SK-MEL-5 (cell line): ENCODE measurements at regions not wholly inside any gene's neighbourhood (a gene's known extent, or its start where the extent isn't known, plus 50 kb on each side); places are given as distances from the start of the nearest gene placed in this dataset.
"Not testable (repeated sequence)": the region's sequence is repeated elsewhere in the genome, so short reads cannot be mapped to it uniquely, and the experiment has no call there.

Source experiments
- DNase-seq: peaks from one replicate; pipeline ENCODE4 v3.0.0-alpha.2; 2016; ENCODE audit warnings: low read depth, low spot score
- in situ Hi-C: cut with HindIII; loops from 2 replicates; pipeline ENCODE4 v1.10.0; 2016; ENCODE audit warnings: low sequenced_read_pairs, high pct_unique_total_duplicates, low pct_unique_long_range_greater_than_20kb

DNA sequence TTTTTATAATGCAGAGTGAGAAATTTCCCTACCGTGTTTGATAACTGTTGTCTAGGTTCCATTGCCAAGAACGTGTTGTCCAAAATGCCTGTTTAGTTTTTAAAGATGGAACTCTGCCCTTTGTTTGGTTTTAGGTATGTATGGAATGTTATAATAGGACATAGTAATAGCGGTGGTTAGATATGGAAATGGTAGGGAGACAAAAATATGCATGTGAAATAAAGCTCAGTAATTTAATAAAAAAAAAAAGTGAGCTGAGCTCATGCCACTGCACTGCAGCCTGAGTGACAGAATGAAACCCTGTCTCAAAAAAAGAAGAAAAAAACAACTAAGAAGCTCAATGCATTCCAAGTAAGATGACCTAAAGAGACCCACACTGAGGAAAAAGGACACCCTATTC, 72.9 kb downstream of the ZNF783 start:
- in situ Hi-C loops: no loop called here
- no peak for DNase-seq

GRCh38 chr7:149348758-149349369, 86.9 kb downstream of the ZNF783 start:
- in situ Hi-C loops: no loop called here
- DNase-seq: no peak

GRCh38 chr7:149353739-149354504, 91.9 kb downstream of the ZNF783 start:
- DNase-seq: no peak
- in situ Hi-C loops: no loop called here

DNA sequence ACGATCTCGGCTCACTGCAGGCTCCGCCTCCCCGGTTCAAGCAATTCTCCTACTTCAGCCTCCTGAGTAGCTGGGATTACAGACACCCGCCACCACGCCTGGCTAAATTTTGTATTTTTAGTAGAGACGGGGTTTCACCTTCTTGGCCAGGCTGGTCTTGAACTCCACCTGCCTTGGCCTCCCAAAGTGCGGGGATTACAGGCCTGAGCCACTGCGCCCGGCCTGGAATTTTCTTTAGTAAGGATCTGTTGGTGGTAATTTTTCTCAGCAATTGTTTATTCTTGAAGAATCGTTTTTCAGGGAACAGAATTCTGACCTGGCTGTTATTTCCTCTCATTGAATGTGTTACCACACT, 93.0 kb downstream of the ZNF783 start:
- DNase-seq, in situ Hi-C loops: not testable (repeated sequence)

- in situ Hi-C loops: no loop called here
- DNase-seq: peak; percentile 59
Observed at GRCh38 chr7:149355390-149356048, 93.5 kb downstream of the ZNF783 start.

- no peak for DNase-seq
- in situ Hi-C loops: no loop called here
Observed at GRCh38 chr7:149362696-149363095, 98.2 kb downstream of the ZNF777 start.

GRCh38 chr7:149367418-149368180, 93.3 kb downstream of the ZNF777 start:
- DNase-seq: no peak
- in situ Hi-C loops: no loop called here

DNA sequence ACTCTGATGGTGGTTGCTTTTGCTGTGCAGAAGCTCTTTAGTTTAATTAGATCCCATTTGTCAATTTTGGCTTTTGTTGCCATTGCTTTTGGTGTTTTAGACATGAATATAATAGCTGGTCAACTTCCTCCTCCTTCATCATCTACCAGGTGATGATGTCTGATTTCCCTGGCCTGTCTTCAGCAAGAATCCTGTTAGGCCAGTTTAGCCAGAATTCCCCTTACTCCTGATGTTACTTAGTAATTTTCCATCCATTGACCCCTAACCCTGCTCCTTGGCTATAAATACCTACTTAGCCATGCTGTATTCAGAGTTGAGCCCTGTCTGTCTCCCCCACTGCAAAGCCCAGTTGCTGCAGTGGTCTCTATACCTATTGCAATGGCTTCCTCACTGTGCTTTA, 91.4 kb downstream of the ZNF777 start:
- in situ Hi-C loops: no loop called here
- no peak for DNase-seq

DNA sequence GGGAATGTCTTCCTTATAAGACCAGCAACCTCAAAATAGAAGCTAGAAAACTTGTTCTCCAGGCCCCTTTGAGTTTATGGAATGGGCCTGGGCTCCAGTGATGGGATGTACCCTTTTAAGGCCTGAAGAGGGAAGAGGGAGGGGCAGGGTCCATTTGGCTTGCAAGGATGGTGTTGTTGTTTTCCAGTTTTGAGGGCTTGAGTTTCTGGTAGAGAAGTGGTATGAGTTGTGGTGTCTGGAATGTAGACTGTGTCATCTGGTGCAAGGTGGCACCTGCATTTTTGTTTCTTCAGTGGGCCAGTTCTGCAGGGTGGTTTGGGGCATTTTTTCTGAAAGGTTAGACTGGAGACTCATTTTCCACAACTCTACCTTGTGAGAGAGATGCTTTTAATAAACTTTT, 90.1 kb downstream of the ZNF777 start:
- DNase-seq: no peak
- in situ Hi-C loops: no loop called here

DNA sequence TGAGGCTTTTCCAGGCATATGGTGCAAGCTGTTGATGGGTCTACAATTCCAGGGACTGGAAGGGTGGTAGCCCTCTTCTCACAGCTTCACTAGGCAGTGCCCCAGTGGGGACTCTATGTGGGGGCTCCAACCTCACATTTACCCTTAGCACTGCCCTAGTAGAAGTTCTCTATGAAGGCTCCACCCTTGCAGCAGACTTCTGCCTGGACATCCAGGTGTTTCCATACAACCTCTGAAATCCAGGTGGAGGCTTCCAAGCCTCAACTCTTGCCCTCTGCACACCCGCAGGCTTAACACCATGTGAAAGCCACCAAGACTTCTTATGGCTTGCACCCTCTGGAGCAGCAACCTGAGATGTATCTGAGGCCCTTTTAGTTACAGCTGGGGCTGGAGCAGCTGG, 87.8 kb downstream of the ZNF777 start:
- in situ Hi-C loops: no loop called here
- no peak for DNase-seq

DNA sequence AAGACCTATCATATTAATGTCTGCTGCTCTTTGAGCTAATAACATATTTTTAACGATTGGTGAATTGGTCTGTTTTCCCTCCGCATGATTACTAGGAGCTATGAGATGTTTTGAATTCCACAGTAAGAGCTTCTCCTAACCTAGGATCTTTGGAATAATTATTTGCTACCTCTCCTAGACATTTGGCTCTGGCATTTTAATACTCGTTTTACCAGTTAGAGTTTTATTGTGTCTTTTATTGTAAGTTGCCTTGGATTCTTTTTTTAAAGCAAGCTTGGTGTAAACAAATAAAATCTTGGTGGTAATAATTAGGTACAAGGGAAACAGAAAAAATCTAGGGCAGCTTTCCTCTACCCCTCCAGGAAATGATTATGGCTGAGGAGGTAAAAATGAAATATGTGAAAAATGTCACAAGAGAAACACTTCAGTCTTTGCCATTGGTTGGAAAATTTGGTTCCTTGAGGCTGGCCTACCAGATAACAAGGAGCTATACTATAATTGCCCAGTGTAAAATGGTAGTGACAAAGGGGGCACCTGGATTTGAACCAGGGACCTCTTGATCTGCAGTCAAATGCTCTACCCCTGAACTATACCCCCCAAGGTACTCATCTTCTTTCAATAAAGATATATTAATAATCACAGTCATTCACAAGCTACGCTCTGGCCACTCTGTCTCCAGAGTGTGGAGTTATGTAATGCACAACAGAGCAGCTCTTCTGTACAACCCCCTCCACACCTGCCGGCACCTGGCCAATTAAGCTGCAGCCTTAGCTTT, 85.4 kb downstream of the ZNF777 start:
- peak; percentile 14 for DNase-seq
- in situ Hi-C loops: no loop called here

DNA sequence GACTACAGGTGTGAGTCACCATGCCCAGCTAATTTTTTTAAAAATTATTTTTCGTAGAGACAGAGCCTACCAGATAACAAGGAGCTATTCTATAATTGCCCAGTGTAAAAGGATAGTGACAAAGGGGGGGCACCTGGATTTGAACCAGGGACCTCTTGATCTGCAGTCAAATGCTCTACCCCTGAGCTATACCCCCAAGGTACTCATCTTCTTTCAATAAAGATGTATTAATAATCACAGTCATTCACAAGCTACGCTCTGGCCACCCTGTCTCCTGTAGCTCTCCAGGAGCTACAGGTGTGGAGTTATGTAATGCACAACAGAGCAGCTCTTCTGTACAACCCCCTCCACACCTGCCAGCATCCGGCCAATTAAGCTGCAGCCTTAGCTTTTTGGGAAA, 83.5 kb downstream of the ZNF777 start:
- in situ Hi-C loops: no loop called here
- DNase-seq: no peak

GRCh38 chr7:149379625-149380024, 81.2 kb downstream of the ZNF777 start:
- in situ Hi-C loops: no loop called here
- DNase-seq: no peak

- DNase-seq: peak; percentile 40
- in situ Hi-C loops: no loop called here
Observed at GRCh38 chr7:149381245-149381644, 79.6 kb downstream of the ZNF777 start.
